Endothelial cell of umbilical vein (primary cell): ENCODE measurements at regions not wholly inside any gene's neighbourhood (a gene's known extent, or its start where the extent isn't known, plus 50 kb on each side); places are given as distances from the start of the nearest gene placed in this dataset.

Experiments used
- BruUV-seq: library from RNA; stranded (reverse); fragments of 400-500 nt; replicated peaks from 2 replicates; lab custom pipeline; 2021; lab: Mats Ljungman, UMichigan
- CTCF ChIA-PET: fragments of 300-600, 350-600 bp; sonication (Branson Sonifier 250); formaldehyde crosslinking; loops from one replicate; lab custom pipeline; 2021; ENCODE audit warnings: antibody characterized with exemption, inconsistent platforms; lab: Charles Lee
- POLR2A ChIA-PET: fragments of 300-600, 350-600 bp; sonication (Branson Sonifier 250); formaldehyde crosslinking; loops from one replicate; lab custom pipeline; 2021; ENCODE audit warnings: antibody characterized with exemption, inconsistent platforms; lab: Charles Lee
- DNase-seq: peaks from one replicate; pipeline ENCODE4 v3.0.0-alpha.2; 2011; ENCODE audit warnings: low read depth, low spot score
- FAIRE-seq: peaks from 2 replicates; lab custom pipeline; 2011; peaks lifted over from hg19 to GRCh38; lab: Jason Lieb, UNC
- H2AFZ ChIP-seq: 2 replicates; pipeline ENCODE4 v1.6.0; 2012; ENCODE audit warnings: low read depth, low read length, control low read depth, inconsistent platforms
- H3K27ac ChIP-seq: 2 replicates; pipeline ENCODE4 v1.5.1; 2011; ENCODE audit warnings: low read depth, mild to moderate bottlenecking, control low read depth, low read length, moderate library complexity; ENCODE audit not compliant: insufficient read depth
- H3K27me3 ChIP-seq, 2 experiments: 2 replicates each; pipeline versions ENCODE4 v1.6.0 to v1.6.1; 2011; ENCODE audit warnings: low read length in 2 of 2, mixed read lengths in 1 of 2; ENCODE audit not compliant: control insufficient read depth in 2 of 2, insufficient read depth in 2 of 2
- H3K36me3 ChIP-seq, 2 experiments: 2 replicates in 1 of 2; 3 replicates in 1 of 2; pipeline ENCODE4 v1.5.1; 2011; ENCODE audit warnings: low read length in 2 of 2, mild to moderate bottlenecking in 1 of 2, moderate library complexity in 1 of 2; ENCODE audit not compliant: control insufficient read depth in 2 of 2, insufficient read depth in 2 of 2; ENCODE audit errors: extremely low read depth in 1 of 2
- H3K4me1 ChIP-seq: 3 replicates; pipeline ENCODE4 v1.5.1; 2011; ENCODE audit warnings: mild to moderate bottlenecking, low read length; ENCODE audit not compliant: control insufficient read depth, insufficient read depth; ENCODE audit errors: extremely low read depth
- H3K4me2 ChIP-seq: 2 replicates; pipeline ENCODE4 v1.6.1; 2011; ENCODE audit warnings: low read length, control low read depth, mixed read lengths; ENCODE audit not compliant: insufficient read depth
- H3K4me3 ChIP-seq, 3 experiments: fragments of 200-600 bp in 1 of 3; sonication (generic), shearing (Covaris generic) in 1 of 3; replicated peaks in 1 of 3; 2 replicates each; pipeline ENCODE4 v1.5.1; 2011 to 2016; ENCODE audit warnings: control low read depth in 3 of 3, low read length in 3 of 3, mild to moderate bottlenecking in 2 of 3, inconsistent platforms in 1 of 3, low read depth in 1 of 3, moderate library complexity in 1 of 3; ENCODE audit not compliant: insufficient read depth in 1 of 3
- H3K79me2 ChIP-seq: 2 replicates; pipeline ENCODE4 v1.6.0; 2012; ENCODE audit warnings: low read length, inconsistent platforms; ENCODE audit not compliant: control insufficient read depth, insufficient read depth
- H3K9ac ChIP-seq: replicated peaks from 2 replicates; pipeline ENCODE3; 2011; ENCODE audit warnings: low read length, control low read depth; ENCODE audit not compliant: insufficient read depth; ENCODE audit errors: extremely low read depth
- H3K9me1 ChIP-seq: replicated peaks from 3 replicates; pipeline ENCODE4 v1.6.0; 2011; ENCODE audit warnings: mild to moderate bottlenecking, low read length; ENCODE audit not compliant: control insufficient read depth, insufficient read depth; ENCODE audit errors: extremely low read depth
- H3K9me3 ChIP-seq: replicated peaks from 2 replicates; pipeline ENCODE4 v1.5.1; 2012; ENCODE audit warnings: low read length, inconsistent platforms; ENCODE audit not compliant: control insufficient read depth, insufficient read depth
- H4K20me1 ChIP-seq: replicated peaks from 2 replicates; pipeline ENCODE3; 2011; ENCODE audit warnings: mild to moderate bottlenecking, low read length; ENCODE audit not compliant: control insufficient read depth, insufficient read depth; ENCODE audit errors: extremely low read depth
- EZH2 ChIP-seq: IDR thresholded peaks from 2 replicates; pipeline ENCODE4 v1.6.1; 2012; ENCODE audit warnings: borderline replicate concordance, low read depth, mild to moderate bottlenecking, moderate library complexity, low read length, inconsistent platforms; ENCODE audit not compliant: severe bottlenecking
- FOS ChIP-seq: IDR thresholded peaks from 2 replicates; pipeline ENCODE4 v1.6.1; 2011; ENCODE audit warnings: mild to moderate bottlenecking, low read length, moderate library complexity, borderline replicate concordance; ENCODE audit not compliant: insufficient read depth
- GATA2 ChIP-seq: IDR thresholded peaks from 2 replicates; pipeline ENCODE4 v1.7.0; 2011; ENCODE audit warnings: low read depth, mild to moderate bottlenecking, moderate library complexity, mixed read lengths, low read length; ENCODE audit not compliant: insufficient read length, insufficient read depth
- JUN ChIP-seq: IDR thresholded peaks from 2 replicates; pipeline ENCODE4 v1.6.1; 2011; ENCODE audit warnings: borderline replicate concordance, low read depth; ENCODE audit not compliant: insufficient read length, insufficient read depth
- MAX ChIP-seq: IDR thresholded peaks from 2 replicates; pipeline ENCODE4 v1.6.1; 2011; ENCODE audit not compliant: insufficient read depth, insufficient read length
- MYC ChIP-seq: IDR thresholded peaks from one replicate; pipeline ENCODE4 v1.6.1; 2011; ENCODE audit warnings: mild to moderate bottlenecking, low read depth, low read length
- POLR2A ChIP-seq: IDR thresholded peaks from 2 replicates; pipeline ENCODE4 v1.6.1; 2012; ENCODE audit warnings: low read depth, mild to moderate bottlenecking, control low read depth, low read length
- POLR2AphosphoS5 ChIP-seq: IDR thresholded peaks from 2 replicates; pipeline ENCODE4 v1.6.1; 2012; ENCODE audit warnings: low read depth, mild to moderate bottlenecking, control low read depth, low read length, moderate library complexity; ENCODE audit not compliant: insufficient read depth
- dilution Hi-C: fragments of 300-500 bp; cut with MboI; formaldehyde crosslinking; loops from one replicate; pipeline ENCODE4 v1.15.0; 2019; ENCODE audit warnings: low sequenced_read_pairs; ENCODE audit not compliant: extremely low pct_ligation_motif_present
- intact Hi-C: fragments of 100-400 bp; cut with micrococcal nuclease; formaldehyde crosslinking; loops from one replicate; pipeline ENCODE4 v1.10.0; 2022
- TF ChIP-seq, protein P1 (sequence below), 2 donors: IDR thresholded peaks; 1 replicate in 1 of 2; 2 replicates in 1 of 2; pipeline ENCODE4 v1.5.1; 2011; ENCODE audit warnings: low read length in 2 of 2, mild to moderate bottlenecking in 2 of 2, moderate library complexity in 2 of 2, control low read depth in 1 of 2, inconsistent platforms in 1 of 2, low read depth in 1 of 2; ENCODE audit not compliant: insufficient read depth in 1 of 2; ENCODE audit errors: extremely low read depth in 1 of 2

GRCh38 chr4:178599521-178599920 lies 1157.3 kb upstream of the AGA start:
- no peak overlapping the region for H2AFZ ChIP-seq
- dilution Hi-C loops, result no loop called here
- no peak overlapping the region for H3K27ac ChIP-seq
- DNase-seq, result no peak
- no peaks in the 10 kb centered on the region for H4K20me1 ChIP-seq
- no peak for FAIRE-seq
- no peak for TF ChIP-seq JUN
- TF ChIP-seq, protein P1, sequence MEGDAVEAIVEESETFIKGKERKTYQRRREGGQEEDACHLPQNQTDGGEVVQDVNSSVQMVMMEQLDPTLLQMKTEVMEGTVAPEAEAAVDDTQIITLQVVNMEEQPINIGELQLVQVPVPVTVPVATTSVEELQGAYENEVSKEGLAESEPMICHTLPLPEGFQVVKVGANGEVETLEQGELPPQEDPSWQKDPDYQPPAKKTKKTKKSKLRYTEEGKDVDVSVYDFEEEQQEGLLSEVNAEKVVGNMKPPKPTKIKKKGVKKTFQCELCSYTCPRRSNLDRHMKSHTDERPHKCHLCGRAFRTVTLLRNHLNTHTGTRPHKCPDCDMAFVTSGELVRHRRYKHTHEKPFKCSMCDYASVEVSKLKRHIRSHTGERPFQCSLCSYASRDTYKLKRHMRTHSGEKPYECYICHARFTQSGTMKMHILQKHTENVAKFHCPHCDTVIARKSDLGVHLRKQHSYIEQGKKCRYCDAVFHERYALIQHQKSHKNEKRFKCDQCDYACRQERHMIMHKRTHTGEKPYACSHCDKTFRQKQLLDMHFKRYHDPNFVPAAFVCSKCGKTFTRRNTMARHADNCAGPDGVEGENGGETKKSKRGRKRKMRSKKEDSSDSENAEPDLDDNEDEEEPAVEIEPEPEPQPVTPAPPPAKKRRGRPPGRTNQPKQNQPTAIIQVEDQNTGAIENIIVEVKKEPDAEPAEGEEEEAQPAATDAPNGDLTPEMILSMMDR (IDR thresholded peaks at IDR 0.05; ENCODE audit: extremely low read depth in 1 of 2, insufficient read depth in 1 of 2, low read depth in 1 of 2, low read length in 2 of 2), result no peak
- no peak for TF ChIP-seq GATA2
- TF ChIP-seq MAX, result no peak
- no peak for TF ChIP-seq FOS
- TF ChIP-seq MYC, result no peak
- no peak for TF ChIP-seq POLR2A
- no peaks in the 10 kb centered on the region for H3K4me1 ChIP-seq
- H3K9me1 ChIP-seq, result no peaks in the 10 kb centered on the region
- CTCF ChIA-PET, result no interaction called here
- H3K9me3 ChIP-seq, result peaks cover 4% of the 10 kb centered on the region
- BruUV-seq, result no TSS peak
- H3K4me2 ChIP-seq, result no peak overlapping the region
- intact Hi-C loops, result no loop called here
- no peaks in the 10 kb centered on the region for H3K79me2 ChIP-seq
- H3K9ac ChIP-seq, result no peak overlapping the region
- POLR2A ChIA-PET, result no interaction called here
- H3K4me3 ChIP-seq, result no peak overlapping the region
- no peaks in the 10 kb centered on the region for H3K27me3 ChIP-seq
- H3K36me3 ChIP-seq, result no peaks in the 10 kb centered on the region

DNA sequence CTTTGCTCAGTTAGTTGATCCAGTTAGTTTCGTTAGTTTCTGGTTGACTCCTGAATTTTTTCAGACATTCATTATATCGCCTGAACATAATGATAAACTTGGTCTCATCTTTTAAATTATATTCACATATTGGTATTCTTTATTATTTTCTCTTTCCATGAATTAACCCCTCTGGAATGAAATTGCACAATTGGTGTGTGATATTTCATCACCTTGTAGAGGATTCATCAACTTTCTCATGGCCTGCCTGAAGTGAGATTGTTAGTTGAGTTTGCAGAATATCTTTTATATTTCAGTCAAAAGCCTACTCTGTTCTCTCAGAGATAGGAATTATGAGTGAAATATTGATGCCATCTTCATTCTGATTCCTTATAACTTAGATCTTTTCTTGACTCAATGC lies 1160.6 kb upstream of the AGA start:
- ChIA-PET CTCF (no interaction called here), POLR2A (no interaction called here)
- H3K4me1 ChIP-seq, result no peaks in the 10 kb centered on the region
- H3K4me3 ChIP-seq, result no peak overlapping the region
- no peaks in the 10 kb centered on the region for H3K27me3 ChIP-seq
- H3K9ac ChIP-seq, result no peak overlapping the region
- dilution Hi-C loops (no loop called here), intact Hi-C loops (no loop called here)
- H3K4me2 ChIP-seq, result no peak overlapping the region
- DNase-seq (no peak), FAIRE-seq (no peak)
- H3K9me3 ChIP-seq, result peaks cover 4% of the 10 kb centered on the region
- H3K9me1 ChIP-seq, result no peaks in the 10 kb centered on the region
- no peaks in the 10 kb centered on the region for H4K20me1 ChIP-seq
- BruUV-seq, result no TSS peak
- no peak overlapping the region for H3K27ac ChIP-seq
- no peak overlapping the region for H2AFZ ChIP-seq
- TF ChIP-seq POLR2A (no peak), MYC (no peak), GATA2 (no peak), POLR2AphosphoS5 (no peak), JUN (no peak), FOS (no peak), MAX (no peak), EZH2 (no peak)
- TF ChIP-seq, protein P1 (IDR thresholded peaks at IDR 0.05; ENCODE audit: extremely low read depth in 1 of 2, insufficient read depth in 1 of 2, low read depth in 1 of 2, low read length in 2 of 2), result no peak
- no peaks in the 10 kb centered on the region for H3K36me3 ChIP-seq
- H3K79me2 ChIP-seq, result no peaks in the 10 kb centered on the region
